NOMO-1 (cell line): ENCODE measurements at regions not wholly inside any gene's neighbourhood (a gene's known extent, or its start where the extent isn't known, plus 50 kb on each side); places are given as distances from the start of the nearest gene placed in this dataset.
"Not testable (repeated sequence)": the region's sequence is repeated elsewhere in the genome, so short reads cannot be mapped to it uniquely, and the experiment has no call there.

ENCODE experiments used
- DNase-seq, 2 experiments: peaks; one replicate each; lab custom pipeline; 2025; ENCODE audit not compliant: unreplicated experiment in 2 of 2; lab: John Stamatoyannopoulos, UW

- DNase-seq: no peak
These were observed 60.4 kb upstream of the PDHA2 start for GRCh38 chr4:95779447-95779846.

GRCh38 chr4:95778666-95779065 lies 61.2 kb upstream of the PDHA2 start:
- no peak for DNase-seq

- DNase-seq: not testable (repeated sequence)
These were observed 69.3 kb upstream of the PDHA2 start for GRCh38 chr4:95770605-95771004.

GRCh38 chr4:95764961-95765360 lies 74.9 kb upstream of the PDHA2 start:
- no peak for DNase-seq

- no peak for DNase-seq
These were observed 78.0 kb upstream of the PDHA2 start for GRCh38 chr4:95761871-95762270.

GRCh38 chr4:95761426-95761825 lies 78.5 kb upstream of the PDHA2 start:
- DNase-seq: no peak

GRCh38 chr4:95760646-95761045 lies 79.2 kb upstream of the PDHA2 start:
- DNase-seq: not testable (repeated sequence)

GRCh38 chr4:95758001-95758400 lies 81.9 kb upstream of the PDHA2 start:
- DNase-seq: no peak

GRCh38 chr4:95754667-95755066 lies 85.2 kb upstream of the PDHA2 start:
- DNase-seq: no peak

- no peak for DNase-seq
These were observed 90.7 kb upstream of the PDHA2 start for GRCh38 chr4:95749204-95749603.

GRCh38 chr4:95742872-95743271 lies 97.0 kb upstream of the PDHA2 start:
- DNase-seq: no peak

GRCh38 chr4:95742179-95742578 lies 97.7 kb upstream of the PDHA2 start:
- DNase-seq: no peak

GRCh38 chr4:95732061-95732460 lies 107.8 kb upstream of the PDHA2 start:
- no peak for DNase-seq

GRCh38 chr4:95729596-95729995 lies 110.3 kb upstream of the PDHA2 start:
- no peak for DNase-seq

- no peak for DNase-seq
These were observed 111.7 kb upstream of the PDHA2 start for GRCh38 chr4:95728145-95728544.

- no peak for DNase-seq
These were observed 124.1 kb upstream of the PDHA2 start for GRCh38 chr4:95715830-95716229.

GRCh38 chr4:95714571-95714970 lies 125.3 kb upstream of the PDHA2 start:
- DNase-seq: no peak

- no peak for DNase-seq
These were observed 134.6 kb upstream of the PDHA2 start for GRCh38 chr4:95705323-95705722.

GRCh38 chr4:95701500-95702170 lies 138.3 kb upstream of the PDHA2 start:
- DNase-seq: no peak

- DNase-seq: no peak
These were observed 145.5 kb upstream of the PDHA2 start for GRCh38 chr4:95694411-95694810.

- DNase-seq: no peak
These were observed 144.8 kb upstream of the UNC5C start for GRCh38 chr4:95693594-95693993.

- DNase-seq: no peak
These were observed 127.4 kb upstream of the UNC5C start for GRCh38 chr4:95676190-95676589.

- no peak for DNase-seq
These were observed 126.8 kb upstream of the UNC5C start for GRCh38 chr4:95675623-95676022.
